VCaP (cell line): ENCODE measurements at regions not wholly inside any gene's neighbourhood (a gene's known extent, or its start where the extent isn't known, plus 50 kb on each side); places are given as distances from the start of the nearest gene placed in this dataset.

Experiments used
- H3K27ac ChIP-seq: fragments of 450-650 bp; 2 replicates; pipeline ENCODE4 v1.5.1; 2017
- CTCF ChIP-seq: fragments of 450-650 bp; conservative IDR thresholded peaks from 2 replicates; pipeline ENCODE4 v1.5.1; 2017; ENCODE audit warnings: mild to moderate bottlenecking, moderate library complexity

- no peak for TF ChIP-seq CTCF
Observed at GRCh38 chr20:37630166-37630565, 63.7 kb upstream of the CTNNBL1 start.

GRCh38 chr20:37627767-37628130 lies 66.1 kb upstream of the CTNNBL1 start:
- H3K27ac ChIP-seq, result peak overlapping the region; percentile 50
- no peak for TF ChIP-seq CTCF

More at GRCh38 chr20:37630166-37630565, 63.7 kb upstream of the CTNNBL1 start:
- no peak overlapping the region for H3K27ac ChIP-seq

- no peak for TF ChIP-seq CTCF
- peak overlapping the region; percentile 50 for H3K27ac ChIP-seq
Observed at GRCh38 chr20:37627060-37627766, 66.6 kb upstream of the CTNNBL1 start.

DNA sequence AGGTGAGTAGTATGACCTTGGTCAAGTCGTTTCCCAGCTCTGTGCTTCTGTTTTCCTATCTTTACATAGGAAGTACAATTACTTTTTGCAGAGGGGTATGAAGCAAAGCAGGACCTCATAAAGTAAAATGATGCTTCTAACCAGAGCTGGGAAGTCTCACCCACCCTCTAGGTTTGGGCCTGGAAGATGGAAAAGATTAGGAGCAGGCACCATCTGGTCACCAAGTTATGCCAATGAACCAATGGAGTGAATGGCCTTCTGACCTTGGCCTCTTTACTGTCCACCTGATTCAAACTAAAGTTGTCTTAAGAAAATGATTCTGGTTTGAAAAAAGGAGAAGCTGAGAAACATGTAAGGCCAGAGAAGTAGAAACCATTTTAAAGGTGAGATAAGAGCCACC lies 68.9 kb upstream of the CTNNBL1 start:
- no peak overlapping the region for H3K27ac ChIP-seq
- no peak for TF ChIP-seq CTCF

DNA sequence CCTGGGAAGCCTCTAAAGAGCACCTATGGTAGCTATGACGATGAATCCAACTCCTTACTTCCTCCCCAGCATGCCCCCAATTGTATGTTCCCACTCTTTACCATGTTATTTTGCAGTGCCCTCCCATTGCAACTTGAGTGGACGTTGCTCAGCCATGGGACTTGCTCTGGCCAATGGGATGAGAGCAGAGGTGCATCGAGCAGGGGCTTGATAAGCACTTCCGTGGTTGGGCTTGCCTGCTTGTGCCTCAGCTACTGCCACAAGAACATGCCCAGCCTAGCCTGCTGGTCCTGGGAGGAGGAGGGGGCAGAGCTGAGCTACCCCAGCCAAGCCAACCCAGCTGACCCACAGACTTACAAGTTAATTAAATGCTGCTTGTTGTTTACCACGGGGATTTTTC lies 71.1 kb upstream of the CTNNBL1 start:
- TF ChIP-seq CTCF, result no peak
- H3K27ac ChIP-seq, result no peak overlapping the region

DNA sequence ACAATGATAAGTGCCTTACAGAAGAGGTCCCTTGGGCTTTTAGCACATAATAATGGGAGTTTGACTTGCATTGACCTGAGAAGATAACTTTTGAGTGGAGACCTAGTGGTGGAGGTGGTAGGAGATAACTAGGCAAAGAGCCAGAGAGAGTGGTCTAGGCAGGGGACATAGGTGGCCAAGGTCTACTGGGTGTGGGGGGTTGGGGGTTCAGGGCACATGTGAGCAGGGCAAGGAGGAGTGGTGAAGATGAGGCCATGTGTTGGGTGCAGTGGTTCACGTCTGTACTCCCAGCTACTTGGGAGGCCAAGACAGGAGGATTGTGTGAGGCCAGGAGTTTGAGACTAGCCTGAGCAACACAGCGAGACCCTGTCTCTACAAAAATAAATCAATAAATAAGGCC lies 74.3 kb upstream of the CTNNBL1 start:
- H3K27ac ChIP-seq, result no peak overlapping the region
- no peak for TF ChIP-seq CTCF

- no peak overlapping the region for H3K27ac ChIP-seq
- TF ChIP-seq CTCF, result peak; percentile 42; the same call in 1 of the 2 replicates
Observed at GRCh38 chr20:37616110-37616425, 77.8 kb upstream of the CTNNBL1 start.
